ENCODE measurements at regions not wholly inside any gene's neighbourhood (a gene's known extent, or its start where the extent isn't known, plus 50 kb on each side); places are given as distances from the start of the nearest gene placed in this dataset.

DNA sequence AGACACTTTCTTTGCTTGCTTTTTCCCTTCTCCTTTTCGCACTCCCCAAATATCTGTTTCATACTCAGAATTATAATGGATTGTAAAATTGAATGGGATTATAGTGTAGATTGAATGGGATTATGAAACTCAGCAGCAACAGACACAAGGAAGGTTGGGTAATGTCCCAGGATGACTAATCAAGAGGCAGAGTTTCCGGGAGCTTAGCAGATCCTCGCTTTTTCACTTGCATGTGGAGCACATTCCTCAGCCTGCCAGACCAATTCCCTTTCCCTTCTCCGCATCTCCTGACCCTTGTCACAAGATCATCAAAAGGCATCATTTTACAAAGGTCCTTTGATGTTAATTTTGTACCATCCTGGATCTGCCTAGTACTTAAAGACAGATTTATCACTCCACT is 55.1 kb upstream of the SLC1A1 start:
- DNase-seq (ENCODE audit: low read depth), result no peak

GRCh38 chr9:4433379-4433778 is 56.9 kb upstream of the SLC1A1 start:
- DNase-seq (ENCODE audit: low read depth), result no peak

- DNase-seq (ENCODE audit: low read depth), result no peak
Measured at GRCh38 chr9:4430432-4431261, 59.6 kb upstream of the SLC1A1 start.

DNA sequence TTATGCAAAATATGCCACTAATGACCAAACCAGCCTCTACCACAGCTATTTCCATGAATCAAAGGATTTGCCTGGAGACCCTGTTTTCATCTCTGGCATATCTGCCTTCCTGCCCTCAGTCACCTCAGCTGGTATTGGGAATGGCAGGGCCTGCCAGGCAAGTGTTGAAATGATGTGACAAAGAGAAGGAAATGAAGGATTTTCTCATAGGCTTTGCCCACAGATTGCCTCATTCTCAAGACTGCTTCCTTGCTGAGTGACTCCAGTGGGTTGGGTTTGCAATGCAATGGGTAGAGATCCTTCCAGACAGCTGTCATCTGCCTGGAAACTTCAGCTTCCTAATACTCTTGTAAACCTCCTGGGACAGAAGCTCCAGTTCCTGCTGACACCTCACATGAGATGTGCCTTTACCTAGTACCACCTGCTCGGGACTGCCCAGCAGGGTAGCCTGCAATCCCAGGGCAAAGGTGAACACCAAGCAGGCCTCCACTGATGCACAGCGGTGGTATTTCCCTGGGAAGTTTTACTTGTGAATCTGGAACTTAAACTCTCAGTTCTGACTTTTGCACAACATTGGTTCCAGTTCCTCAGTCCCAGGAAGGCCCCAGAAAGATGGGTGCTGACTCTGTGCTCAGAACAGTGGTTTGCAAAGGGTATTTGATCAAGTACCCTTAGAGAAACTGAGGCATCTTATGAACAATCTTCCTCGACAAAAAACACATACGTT is 64.8 kb upstream of the SLC1A1 start:
- no peak for DNase-seq (ENCODE audit: low read depth)

- no peak for DNase-seq (ENCODE audit: low read depth)
Measured at GRCh38 chr9:4424891-4425290, 65.4 kb upstream of the SLC1A1 start.

GRCh38 chr9:4424038-4424437 is 66.2 kb upstream of the SLC1A1 start:
- DNase-seq (ENCODE audit: low read depth), result no peak

DNA sequence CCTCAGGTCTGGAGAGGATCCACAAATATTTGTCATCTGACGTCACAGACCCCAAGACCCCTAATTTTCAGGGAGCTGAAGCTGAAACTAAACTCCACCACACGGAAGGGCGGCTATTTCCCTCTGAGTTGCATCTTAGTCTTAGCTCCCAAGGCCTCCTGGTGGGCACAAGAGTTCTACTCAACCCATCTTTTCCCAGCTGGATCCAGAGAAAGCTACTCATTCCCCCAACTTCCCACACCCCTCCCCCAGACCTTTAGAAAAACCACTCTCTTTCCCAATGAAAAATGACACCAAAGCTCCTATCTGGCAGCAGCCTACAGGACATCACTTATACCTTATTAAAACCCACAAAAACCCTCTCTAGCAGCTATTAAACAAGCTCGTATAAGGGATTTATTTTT is 67.1 kb upstream of the SLC1A1 start:
- DNase-seq (ENCODE audit: low read depth), result no peak

DNA sequence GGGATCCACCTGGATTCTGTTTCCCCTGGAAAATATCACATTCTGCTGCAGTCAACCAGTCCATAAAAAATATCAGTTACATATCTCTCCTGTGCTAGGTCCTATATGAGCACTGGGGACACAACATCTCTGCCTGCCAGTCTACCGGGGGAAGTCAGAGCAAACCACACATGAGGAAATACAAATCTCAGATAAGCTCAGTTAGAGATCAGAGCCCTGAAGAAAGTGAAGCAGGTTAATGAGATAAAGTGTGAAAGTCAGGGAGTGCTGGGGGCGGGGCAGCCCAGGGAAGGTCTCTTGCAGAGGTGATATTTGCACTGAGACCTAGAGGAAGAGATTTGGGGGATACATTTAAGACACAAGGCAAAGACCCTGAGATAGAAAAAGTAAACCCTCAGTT is 67.8 kb upstream of the SLC1A1 start:
- DNase-seq (ENCODE audit: low read depth), result no peak

DNA sequence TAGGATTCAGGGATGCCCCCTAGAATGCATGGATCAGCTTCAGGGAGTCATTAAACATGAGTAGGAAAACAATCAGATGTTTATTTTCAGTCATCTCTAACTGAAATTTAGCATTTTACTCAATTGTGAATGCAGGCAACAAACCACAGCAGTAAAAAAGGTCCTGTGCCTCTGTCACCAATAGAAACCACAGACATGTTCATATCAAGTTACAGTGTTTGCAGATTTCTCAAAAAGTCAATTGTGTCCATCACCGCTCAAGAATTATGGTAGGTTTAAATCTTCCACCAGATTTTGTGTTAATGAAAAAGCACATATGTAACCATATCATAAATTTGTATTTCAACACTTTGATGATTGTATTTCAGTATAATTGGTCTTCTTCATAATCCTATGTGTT is 68.4 kb upstream of the SLC1A1 start:
- no peak for DNase-seq (ENCODE audit: low read depth)

DNA sequence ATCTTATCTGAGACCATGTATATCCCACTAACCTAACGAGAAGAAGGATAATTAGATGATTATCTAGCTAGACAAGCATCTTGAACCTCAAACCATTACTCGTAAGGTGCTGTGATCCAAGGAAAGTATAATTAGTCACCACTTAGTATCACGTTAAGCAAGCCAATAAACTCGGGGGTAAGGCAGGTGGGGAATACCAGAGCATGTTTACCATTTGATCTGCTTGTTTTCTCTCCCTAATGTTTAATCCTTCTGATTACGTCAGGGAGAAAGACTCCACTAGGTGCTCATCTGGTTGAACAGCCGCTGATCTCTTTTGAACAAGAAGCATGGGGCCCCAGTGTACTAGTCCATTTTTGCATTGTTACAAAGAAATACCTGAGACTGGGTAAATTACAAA is 69.9 kb upstream of the SLC1A1 start:
- no peak for DNase-seq (ENCODE audit: low read depth)

- no peak for DNase-seq (ENCODE audit: low read depth)
Measured at GRCh38 chr9:4417578-4418325, 72.5 kb upstream of the SLC1A1 start.

- no peak for DNase-seq (ENCODE audit: low read depth)
Measured at GRCh38 chr9:4416467-4416866, 73.8 kb upstream of the SLC1A1 start.

DNA sequence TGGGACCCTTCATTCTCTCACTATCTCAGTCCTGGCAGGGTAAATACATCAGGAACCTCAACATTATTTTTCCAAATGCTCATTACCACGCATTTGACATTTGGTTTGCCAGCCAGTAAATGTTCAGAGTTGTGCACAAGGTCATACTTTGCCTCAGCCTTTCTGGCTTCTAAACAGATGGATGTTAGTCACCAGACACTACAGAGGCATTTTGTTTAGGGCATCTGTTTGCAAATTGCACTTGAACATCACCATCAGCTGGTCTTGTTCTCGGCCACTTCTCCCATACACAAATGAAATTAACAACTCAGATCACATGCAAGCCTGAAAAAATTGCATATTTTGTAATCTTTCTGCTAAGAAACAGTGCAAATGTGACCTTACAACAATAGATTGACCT is 75.0 kb upstream of the SLC1A1 start:
- DNase-seq (ENCODE audit: low read depth), result no peak

GRCh38 chr9:4413856-4414255 is 76.4 kb upstream of the SLC1A1 start:
- no peak for DNase-seq (ENCODE audit: low read depth)

DNA sequence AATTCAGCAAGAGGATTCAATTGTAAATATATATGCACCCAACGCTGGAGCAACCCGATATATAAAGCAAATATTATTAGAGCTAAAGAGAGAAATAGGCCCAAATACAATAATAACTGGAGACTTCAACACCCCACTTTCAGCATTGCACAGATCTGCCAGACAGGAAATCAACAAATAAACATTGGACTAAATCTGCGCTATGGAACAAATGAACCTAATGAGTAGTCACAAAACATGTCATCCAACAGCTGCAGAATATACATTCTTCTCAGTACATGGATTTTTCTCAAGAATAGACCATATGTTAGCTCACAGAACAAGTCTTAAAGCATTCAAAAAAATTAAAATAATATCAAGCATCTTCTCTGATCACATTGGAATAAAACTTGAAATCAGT is 86.1 kb upstream of the SLC1A1 start:
- DNase-seq (ENCODE audit: low read depth), result no peak

- no peak for DNase-seq (ENCODE audit: low read depth)
Measured at GRCh38 chr9:4402501-4402900, 87.8 kb upstream of the SLC1A1 start.

GRCh38 chr9:4400731-4401130 is 89.5 kb upstream of the SLC1A1 start:
- no peak for DNase-seq (ENCODE audit: low read depth)

- no peak for DNase-seq (ENCODE audit: low read depth)
Measured at GRCh38 chr9:4397917-4398316, 92.4 kb upstream of the SLC1A1 start.

DNA sequence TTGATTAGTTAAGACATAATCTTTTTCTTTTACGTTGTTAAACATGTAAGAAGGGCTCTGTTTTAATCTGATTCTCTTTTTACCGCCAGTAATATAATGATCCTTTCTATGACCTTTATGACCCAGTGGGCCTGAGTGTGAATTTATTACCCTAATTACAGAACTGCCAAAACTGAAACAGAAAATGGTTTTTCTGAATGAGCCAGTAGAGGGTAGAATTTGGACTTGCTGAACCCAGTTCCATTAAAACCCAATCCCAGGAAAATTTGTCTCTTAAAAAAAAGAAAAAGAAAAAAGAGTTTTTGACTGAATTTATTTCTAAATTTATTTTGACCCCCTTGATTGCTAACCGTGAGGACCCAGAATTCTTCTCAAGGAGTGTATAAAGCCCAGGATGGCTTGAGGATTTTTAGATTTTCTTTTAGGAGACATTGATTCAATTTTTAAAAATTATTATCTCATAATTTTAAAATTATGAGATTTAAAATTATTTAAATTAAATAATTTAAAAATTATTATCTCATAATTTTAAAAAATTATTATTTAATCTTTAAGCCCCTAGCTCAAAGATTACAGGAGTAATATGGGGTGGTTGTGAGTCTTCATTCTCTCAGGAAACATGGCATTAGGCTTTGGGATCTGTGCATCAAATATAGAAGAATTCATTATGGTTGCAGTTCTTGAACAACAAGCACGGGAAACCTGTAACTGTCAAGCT is 94.1 kb upstream of the GLIS3 start:
- no peak for DNase-seq (ENCODE audit: low read depth)

DNA sequence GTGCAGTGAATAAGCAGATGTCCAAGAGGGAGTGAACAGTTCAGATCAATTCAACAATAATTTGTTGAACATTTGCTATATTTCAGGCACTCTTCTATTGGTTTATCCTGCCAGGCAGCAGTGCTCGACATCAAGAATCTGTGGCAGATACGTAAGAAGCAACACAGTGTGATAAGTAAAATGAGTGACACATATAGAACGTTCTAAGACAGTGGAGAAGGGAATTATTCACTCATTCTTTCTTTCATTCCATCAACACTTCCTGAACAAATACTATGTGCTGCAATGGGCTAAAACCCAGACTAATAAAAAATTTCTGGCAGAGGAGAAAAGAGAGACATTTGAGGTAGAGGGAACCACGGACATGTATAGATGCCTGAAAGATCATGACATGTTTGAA is 89.9 kb upstream of the GLIS3 start:
- DNase-seq (ENCODE audit: low read depth), result no peak

DNA sequence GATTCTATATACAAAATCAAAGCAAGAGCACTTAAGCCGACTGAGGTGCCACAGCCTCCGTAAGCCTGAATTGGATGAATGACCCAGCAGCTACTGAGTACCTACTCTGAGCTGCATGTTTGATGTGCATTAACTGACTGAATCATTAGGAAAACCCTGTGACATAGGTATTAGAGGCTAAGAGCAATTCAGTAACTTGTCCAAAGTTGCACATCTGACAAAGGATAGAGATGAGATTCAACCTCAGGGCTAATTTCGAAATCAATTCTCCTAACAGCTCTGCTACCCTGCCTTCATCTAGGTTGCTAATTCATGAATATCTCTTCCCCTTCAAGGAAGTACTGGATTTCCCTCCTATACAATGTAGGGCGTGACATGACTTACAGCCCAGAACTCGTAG is 89.1 kb upstream of the GLIS3 start:
- no peak for DNase-seq (ENCODE audit: low read depth)

GRCh38 chr9:4386819-4387218 is 87.0 kb upstream of the GLIS3 start:
- DNase-seq (ENCODE audit: low read depth), result no peak
